ENCODE measurements at regions not wholly inside any gene's neighbourhood (a gene's known extent, or its start where the extent isn't known, plus 50 kb on each side); places are given as distances from the start of the nearest gene placed in this dataset.

DNA sequence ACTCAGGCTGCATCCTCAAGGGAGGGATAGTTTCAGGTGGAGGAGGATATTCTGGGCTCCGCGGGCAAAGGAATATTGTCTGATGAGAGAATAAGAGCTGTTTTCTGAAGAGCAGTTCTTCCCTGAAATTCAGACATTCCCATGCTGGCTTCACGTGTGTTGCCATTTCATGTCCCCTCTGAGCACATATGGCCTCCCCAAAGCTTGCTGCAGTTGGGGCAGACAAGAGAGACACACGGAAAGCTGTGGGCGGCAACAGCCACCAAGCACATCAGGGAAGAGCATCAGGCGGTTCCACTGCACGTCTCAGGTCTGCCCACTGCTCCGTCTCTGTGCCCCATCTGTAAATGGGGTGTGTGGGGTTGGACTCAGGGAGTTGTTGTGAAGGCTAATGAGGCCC, 247.5 kb upstream of the TSHZ3 start:
- intact Hi-C loops (cut with micrococcal nuclease): no loop called here
- in situ Hi-C loops (cut with MboI; ENCODE audit: low sequenced_read_pairs): no loop called here
- H3K9me1 ChIP-seq (ENCODE audit: insufficient read depth, low read length): no peaks in the 10 kb centered on the region
- H3K4me2 ChIP-seq (ENCODE audit: low read depth, low read length): no peak overlapping the region
- ATAC-seq (ENCODE audit: low read depth) (no peak), DNase-seq (no peak)
- no peak overlapping the region for H4K8ac ChIP-seq (ENCODE audit: low read depth in 2 of 2, low read length in 2 of 2)
- no CpG with 5 or more reads among the region's 8 CpGs for WGBS, 2 experiments (ENCODE audit: extremely low coverage in 2 of 2, insufficient read length in 1 of 2)
- no peak overlapping the region for H3K56ac ChIP-seq (ENCODE audit: extremely low read depth, insufficient read depth, low read length)
- BruUV-seq (replicated peaks): no TSS peak
- H2BK20ac ChIP-seq (ENCODE audit: low read depth, low read length): no peak overlapping the region
- H2AK5ac ChIP-seq (ENCODE audit: low read depth, low read length): no peak overlapping the region
- no peak overlapping the region for H3K27ac ChIP-seq (ENCODE audit: insufficient read depth, low read length)
- H2AK9ac ChIP-seq (replicated peaks; ENCODE audit: low read depth, low read length, poor library complexity): no peak overlapping the region
- no peak overlapping the region for H3K4me3 ChIP-seq (ENCODE audit: insufficient read depth, low read depth, low read length)
- no peaks in the 10 kb centered on the region for H3K36me3 ChIP-seq (ENCODE audit: control insufficient read depth, insufficient read depth, low read length)
- ChIA-PET POLR2A (ENCODE audit: unreplicated experiment) (no interaction called here), CTCF (no interaction called here)
- no peak overlapping the region for H4K5ac ChIP-seq (ENCODE audit: low read depth, low read length)
- no peak overlapping the region for H3K18ac ChIP-seq (ENCODE audit: low read depth, low read length)
- H2BK120ac ChIP-seq (ENCODE audit: low read depth, low read length): no peak overlapping the region
- TF ChIP-seq SMC3 (IDR thresholded peaks at IDR 0.05; ENCODE audit: low read depth, low read length) (no peak), CHD1 (IDR thresholded peaks at IDR 0.05; ENCODE audit: low read depth, low read length) (no peak), CEBPB (IDR thresholded peaks at IDR 0.05; ENCODE audit: low read depth, low read length) (no peak), RFX5 (IDR thresholded peaks at IDR 0.05; ENCODE audit: low read depth, low read length) (no peak), MXI1 (IDR thresholded peaks at IDR 0.05; ENCODE audit: borderline replicate concordance, low read depth, low read length) (no peak)
- TF ChIP-seq, protein P1, sequence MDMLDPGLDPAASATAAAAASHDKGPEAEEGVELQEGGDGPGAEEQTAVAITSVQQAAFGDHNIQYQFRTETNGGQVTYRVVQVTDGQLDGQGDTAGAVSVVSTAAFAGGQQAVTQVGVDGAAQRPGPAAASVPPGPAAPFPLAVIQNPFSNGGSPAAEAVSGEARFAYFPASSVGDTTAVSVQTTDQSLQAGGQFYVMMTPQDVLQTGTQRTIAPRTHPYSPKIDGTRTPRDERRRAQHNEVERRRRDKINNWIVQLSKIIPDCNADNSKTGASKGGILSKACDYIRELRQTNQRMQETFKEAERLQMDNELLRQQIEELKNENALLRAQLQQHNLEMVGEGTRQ (IDR thresholded peaks at IDR 0.05; ENCODE audit: low read depth, low read length): no peak
- H4K91ac ChIP-seq (ENCODE audit: insufficient read depth, low read depth, low read length): no peak overlapping the region
- H3K14ac ChIP-seq (replicated peaks; ENCODE audit: low read depth, low read length): no peak overlapping the region
- H2BK15ac ChIP-seq (ENCODE audit: low read depth, low read length): no peak overlapping the region
- no peak overlapping the region for H3K9ac ChIP-seq (ENCODE audit: low read depth, low read length)
- no peaks in the 10 kb centered on the region for H4K20me1 ChIP-seq (ENCODE audit: insufficient read depth, low read length)
- no peak overlapping the region for H2AFZ ChIP-seq (replicated peaks; ENCODE audit: low read length, poor library complexity)
- H2BK5ac ChIP-seq (ENCODE audit: low read depth, low read length, poor library complexity, severe bottlenecking): no peak overlapping the region
- H3K79me1 ChIP-seq (ENCODE audit: low read depth in 1 of 2, low read length in 2 of 2): no peaks in the 10 kb centered on the region
- dilution Hi-C loops (cut with HindIII; ENCODE audit: low sequenced_read_pairs, unreplicated experiment): no loop called here
- H3K9me3 ChIP-seq (ENCODE audit: control insufficient read depth, insufficient read depth, low read length): no peaks in the 10 kb centered on the region
- H3K4me1 ChIP-seq (ENCODE audit: control insufficient read depth, insufficient read depth, low read length): no peaks in the 10 kb centered on the region
- H3K23ac ChIP-seq (ENCODE audit: low read depth, low read length): no peak overlapping the region
- H3K4ac ChIP-seq (ENCODE audit: low read depth, low read length): no peak overlapping the region
- H3K27me3 ChIP-seq (ENCODE audit: control insufficient read depth, insufficient read depth, low read length): no peaks in the 10 kb centered on the region

Measured in IMR-90 (cell line).